GM18909 (cell line): ENCODE measurements at regions not wholly inside any gene's neighbourhood (a gene's known extent, or its start where the extent isn't known, plus 50 kb on each side); places are given as distances from the start of the nearest gene placed in this dataset.
A peak's percentile ranks its signal among the peaks of the same experiment; 100 is the strongest.

Experiments
- ATAC-seq: cut with Tn5 transposase; IDR thresholded peaks from one replicate; pipeline ENCODE4 v1.9.1; 2021; ENCODE audit warnings: mild to moderate bottlenecking; ENCODE audit not compliant: unreplicated experiment, poor library complexity

DNA sequence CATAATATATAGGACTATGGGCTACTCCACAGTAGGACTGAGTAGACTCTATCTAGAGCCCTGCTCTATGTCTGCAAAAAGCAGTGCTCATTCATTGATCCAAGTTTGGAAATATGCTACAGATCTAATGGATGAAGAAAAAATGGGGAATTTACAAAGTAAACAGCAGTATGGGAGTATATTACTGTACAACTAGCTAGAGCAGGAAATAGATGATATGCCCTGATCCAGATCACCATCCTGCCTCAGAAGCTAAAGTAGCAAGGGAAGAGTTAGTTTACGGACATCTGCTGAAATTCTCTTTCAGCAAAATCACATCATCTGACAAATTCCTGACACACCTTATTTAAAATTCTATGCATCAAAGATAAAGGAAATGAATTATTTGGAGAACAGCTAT is 168.2 kb upstream of the SEMA3A start:
- no peak for ATAC-seq

DNA sequence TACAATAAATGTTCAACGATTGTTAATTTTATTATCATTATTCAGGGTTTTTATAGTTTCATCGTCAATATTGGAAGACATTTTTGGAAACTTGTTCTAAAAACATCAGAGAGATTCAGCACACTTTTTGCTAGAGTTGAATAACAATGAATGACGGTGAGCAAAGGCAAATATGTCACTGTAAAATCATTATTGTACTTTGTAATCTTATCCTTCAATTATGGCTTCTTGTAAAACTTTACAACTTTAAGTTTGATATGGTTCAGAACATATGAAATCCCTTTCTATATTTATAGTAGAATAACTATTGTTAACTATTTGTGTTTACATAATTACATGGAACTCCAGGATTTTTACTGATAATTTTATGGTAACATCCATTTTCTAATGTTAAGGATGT is 167.8 kb upstream of the SEMA3A start:
- ATAC-seq = no peak

DNA sequence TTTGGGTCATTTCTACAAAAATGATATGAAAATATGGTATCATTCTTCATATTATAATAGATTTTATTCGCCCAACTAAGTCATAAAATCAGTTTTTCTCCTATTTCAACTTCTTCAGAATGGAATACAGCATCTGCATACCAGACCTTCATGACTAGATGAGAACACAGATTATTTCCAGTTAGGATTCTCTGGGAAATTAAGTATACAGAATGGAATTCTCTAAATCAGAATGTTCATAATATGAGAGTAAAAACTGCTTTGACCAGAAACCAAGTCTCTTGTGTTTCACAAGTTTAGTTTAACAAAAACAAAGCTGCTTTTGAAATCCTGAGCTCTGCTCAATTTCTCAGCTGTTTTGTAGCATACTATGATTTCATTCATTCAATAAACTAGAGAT is 160.3 kb upstream of the SEMA3A start:
- ATAC-seq = no peak

DNA sequence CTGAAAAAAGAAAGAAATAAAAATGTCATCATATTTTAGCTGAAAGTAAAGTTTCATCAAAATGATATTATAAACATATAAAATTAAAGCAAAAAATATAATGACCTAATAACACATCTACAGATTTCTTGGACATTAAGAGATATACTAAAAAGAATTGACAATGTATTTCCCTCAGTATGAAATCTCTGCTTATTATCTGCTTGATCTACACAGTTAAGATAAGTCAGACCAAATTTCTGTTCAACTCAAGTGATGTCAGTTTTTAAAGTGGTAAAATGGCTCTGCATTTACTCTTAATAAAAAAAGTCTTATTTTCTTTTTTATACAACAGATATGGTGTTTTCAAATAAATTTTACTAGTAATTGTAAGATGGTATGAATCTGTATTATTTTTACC is 159.4 kb upstream of the SEMA3A start:
- ATAC-seq = no peak

DNA sequence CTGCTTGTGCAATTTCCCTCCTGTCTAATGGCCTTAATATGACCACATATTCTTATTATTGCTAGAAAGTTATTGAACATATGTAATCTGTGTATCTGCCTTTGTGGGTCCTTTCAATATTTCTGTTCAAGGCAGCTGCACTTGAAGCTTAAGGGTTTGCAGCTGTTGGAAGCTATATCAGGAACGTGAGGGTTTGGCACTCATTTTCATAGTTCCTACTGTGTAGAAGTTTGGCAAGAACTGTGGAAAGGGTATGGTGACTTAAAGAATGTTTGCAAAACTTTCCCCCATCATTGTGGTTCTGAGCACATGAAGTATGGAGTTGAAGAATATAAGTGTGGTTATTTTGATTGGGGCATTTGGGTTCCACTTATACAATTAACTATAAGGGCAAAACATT is 144.7 kb upstream of the SEMA3A start:
- no peak for ATAC-seq

DNA sequence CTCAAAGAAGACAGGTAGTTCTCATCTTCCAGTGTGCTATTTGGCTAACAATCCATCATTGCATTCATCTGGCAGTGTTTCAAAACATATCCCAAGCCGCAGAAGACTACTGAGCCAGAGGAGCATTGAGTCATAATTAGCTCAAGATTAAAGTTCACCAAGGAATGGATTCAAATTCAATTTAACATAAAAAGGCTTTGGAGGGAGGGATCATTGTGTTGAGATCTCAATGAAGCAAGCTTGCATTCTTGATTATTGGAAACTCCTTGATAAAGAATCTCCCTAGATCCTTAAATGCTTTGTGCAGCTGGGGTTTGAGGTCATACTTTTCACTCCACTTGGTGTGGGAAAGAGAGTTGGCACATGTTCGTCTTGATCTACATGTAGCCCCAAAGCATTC is 142.8 kb upstream of the SEMA3A start:
- no peak for ATAC-seq

DNA sequence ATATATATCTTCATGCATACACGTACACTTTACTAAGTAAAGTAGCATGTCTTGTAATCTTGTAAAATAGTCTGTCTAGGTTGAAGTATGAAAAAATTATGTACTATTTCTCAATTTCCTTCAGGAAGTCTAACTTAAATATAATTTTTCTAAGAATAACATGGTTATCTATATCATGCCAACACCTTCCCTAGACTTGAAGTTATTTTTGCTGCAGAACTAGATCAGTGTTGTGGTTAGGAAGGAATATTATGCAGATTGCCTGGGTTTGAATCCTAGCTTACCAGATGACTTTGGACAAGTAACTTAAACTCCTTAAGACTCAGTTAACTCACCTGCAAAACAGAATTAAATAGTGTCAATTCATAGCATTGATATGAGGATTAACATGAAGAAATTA is 142.2 kb upstream of the SEMA3A start:
- no peak for ATAC-seq

DNA sequence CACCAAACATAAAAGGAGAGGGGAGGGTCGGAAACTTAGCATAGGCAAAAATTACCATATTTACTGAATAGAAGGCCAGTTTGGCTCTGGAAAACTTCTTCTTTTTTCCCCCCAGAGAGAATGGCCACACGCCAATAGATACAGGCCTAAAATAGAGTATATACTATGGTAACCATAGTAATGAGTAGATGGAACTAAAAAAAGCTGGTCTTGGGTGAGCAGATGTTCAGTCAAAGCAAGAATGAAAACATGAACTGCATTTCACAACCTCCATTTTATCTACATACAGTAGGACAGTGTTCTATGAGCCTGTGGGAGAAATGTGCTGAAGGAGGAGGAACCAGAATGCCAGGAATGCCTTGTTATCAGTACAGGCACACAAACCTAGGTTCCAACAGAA is 141.7 kb upstream of the SEMA3A start:
- peak; percentile 83 for ATAC-seq

DNA sequence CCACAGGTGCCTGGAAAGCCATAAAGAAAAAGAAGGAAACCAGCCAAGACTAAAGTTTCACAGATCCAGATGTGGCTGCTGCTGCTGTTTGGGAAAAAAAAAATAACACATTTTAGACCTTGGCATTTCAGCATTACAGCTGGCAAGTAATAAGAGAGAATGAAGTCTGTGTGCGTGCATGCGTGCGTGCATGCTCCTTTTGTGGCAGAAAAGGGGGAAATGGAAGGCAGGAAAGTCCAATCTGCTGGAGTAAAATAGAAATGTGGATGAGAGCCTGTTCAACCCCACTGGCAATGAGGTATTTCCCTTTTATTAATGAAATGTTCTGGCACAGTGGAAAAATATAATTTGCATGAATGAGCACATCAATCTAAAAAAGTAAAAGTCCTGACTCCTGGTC is 137.0 kb upstream of the SEMA3A start:
- ATAC-seq = no peak

DNA sequence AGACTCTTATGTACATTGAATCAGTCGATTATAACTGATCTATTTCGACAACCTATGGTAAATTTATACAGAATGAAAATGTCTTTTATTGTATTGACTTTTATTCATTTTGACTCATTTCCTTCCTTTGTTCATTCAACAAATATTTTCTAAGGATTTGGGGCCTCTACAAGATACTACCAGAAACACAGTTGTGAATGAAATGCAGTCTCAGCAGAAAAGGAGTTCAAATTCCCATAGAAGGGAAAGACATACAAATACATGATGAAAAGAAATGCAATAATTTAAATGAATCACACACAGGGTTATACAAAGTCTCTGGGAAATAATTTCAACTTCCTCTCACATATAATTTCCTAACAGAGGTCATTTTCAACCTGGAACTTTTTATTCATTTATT is 134.0 kb upstream of the SEMA3A start:
- no peak for ATAC-seq

DNA sequence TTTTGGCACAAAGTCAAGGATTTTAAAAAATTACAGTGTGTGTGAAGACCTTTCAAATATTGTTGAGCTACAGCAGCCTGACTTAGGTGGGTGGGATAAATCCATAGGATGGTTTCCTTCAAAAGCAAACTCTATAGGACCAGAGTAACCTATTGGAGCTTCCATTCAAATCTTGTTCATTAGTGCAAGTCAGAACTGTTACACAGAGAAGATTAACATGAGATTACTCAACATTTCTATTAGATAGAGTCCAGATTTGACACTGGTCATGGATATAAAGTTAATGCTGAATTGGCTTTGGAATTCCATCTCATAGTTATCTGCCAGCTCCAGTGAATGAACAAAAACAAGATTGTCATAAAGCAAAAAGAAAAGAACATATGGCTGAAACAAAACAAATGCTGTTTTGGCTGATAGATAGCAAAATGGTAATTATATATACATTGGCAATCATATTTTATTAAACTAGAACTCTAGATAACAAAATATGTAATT is 129.6 kb upstream of the SEMA3A start:
- ATAC-seq = no peak

DNA sequence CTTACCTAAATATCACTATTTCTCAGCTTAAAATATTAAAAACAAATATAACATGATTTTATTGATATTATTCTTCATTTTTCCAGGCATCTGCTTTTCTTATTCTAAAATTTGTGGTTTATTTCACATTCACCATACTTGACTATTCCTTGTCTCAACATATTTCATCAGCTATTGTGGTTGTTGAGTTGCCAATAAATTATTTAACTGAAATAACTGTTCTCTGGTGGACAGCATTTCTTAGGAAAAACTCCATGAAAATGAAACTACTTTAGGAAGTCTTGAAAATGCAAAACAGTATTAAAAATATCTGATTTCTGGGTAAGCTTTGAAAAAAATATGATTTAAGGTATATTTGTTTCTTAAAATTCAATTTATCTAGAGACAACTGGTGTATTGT is 122.9 kb upstream of the SEMA3A start:
- ATAC-seq = no peak

DNA sequence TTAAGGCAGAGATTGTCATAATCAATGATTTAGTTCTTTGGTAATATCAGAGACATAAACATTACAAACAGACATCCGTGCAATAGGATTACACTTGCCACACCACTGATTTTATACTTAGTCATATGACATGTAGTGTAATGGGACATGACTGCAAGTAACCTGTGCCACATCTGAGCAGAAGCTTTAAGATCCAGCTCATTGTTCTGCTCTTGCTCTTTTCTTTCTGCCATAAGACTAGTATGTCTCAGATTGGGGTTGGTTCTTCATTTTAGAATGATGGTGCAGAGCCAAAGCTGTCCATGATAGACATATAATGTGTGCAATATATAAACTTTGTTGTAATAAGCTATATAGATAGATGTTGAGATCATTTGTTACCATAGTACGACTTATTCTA is 119.7 kb upstream of the SEMA3A start:
- ATAC-seq = no peak

DNA sequence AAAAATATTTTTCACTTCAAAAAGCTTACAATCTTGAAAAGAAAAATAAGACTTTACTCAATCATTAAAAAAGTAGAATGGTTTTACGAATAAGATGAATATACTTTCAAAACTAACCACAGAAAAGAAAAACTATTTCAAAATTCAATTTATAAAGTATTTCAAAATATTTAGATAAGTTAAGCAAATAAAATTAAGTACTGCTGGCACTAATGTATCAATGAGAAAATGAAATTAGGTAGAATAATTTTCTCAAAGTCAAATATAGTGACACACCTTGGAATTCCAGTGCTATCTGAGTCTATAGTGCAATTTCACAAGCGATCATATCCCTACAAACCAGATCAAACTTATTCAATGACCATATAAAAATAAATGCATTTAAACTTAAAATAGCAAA is 109.8 kb upstream of the SEMA3A start:
- no peak for ATAC-seq

DNA sequence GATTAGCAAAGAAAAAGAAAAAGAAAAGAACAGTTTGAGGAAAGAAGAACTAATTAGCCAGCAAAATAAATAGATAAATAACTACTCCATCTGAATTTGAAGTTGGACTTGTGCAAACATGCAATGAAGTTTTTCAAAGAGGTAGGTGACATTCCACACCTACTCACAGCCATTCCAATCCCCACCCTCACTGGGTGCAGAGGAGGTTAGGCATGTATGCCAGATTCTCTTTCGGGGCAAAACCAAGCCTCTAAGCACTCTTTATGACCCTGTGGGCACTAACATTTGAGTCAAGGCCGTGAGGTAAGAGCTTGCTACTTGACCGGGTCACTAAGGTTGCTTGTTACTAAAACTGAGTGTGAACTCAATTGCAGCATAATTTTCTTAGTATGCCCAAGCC is 108.4 kb upstream of the SEMA3A start:
- no peak for ATAC-seq

DNA sequence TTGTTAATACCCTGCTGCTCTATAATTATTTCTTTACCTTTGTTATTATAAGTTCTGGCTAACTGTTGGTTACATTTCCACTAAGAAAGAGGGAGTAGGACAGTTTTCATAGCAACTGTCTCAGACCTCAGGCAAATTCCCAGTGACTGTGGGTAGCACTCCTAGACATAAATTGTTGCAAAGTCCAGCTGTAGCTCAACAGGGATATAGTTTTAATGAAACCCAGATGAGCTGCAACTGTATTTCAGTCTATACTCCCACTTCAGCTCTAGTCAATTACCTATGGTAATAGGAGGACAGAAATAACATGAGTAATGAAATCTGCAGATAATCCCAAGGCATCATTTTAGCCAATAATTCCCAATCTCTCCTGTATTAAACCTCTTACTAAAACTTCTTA is 103.0 kb upstream of the SEMA3A start:
- no peak for ATAC-seq

DNA sequence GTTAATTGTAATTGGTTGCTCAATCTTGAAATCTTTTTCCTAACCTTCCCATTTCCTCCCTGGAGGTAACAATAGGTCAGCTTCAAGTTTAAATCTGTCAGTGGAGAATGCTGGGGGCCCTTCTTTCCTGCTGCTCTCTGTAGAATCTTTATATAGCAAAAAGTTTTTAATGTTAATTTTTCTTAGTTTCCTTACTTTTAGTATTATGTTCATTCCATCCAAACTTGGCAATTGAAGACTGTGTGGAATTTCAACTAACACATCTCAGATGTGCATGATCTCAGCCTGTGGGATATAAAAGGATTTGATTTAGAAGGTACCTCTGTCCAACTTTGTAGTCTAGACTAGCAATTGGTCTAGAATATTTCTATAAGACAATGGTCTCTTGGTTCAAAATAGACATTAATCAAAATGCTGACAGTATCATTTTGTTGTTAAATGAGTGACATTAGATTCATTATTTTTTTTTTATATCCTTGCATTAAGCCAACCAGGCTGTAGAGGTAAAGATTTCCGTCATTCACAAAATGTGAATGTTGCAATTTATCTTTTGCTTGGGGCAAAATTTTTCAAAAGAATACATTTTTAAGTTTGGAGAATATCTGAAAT is 100.4 kb upstream of the SEMA3A start:
- no peak for ATAC-seq

DNA sequence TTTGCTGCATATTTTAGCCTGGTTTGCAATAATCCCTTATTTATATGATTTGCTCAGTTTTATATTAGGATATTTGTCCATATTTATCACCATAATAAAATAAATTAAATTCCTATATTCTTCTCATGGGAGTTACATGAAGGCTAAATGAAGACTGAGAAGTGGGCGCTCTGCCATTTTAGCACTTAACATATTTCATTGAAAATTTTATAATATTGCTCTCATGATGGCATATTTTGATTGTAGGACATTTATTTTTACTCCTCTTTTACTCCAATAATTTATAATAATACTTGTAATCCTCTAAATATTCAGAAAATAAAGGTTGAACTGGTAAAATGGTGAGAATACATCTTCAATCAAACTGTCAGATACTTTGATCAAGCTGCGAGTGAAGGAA is 99.8 kb upstream of the SEMA3A start:
- ATAC-seq = no peak

DNA sequence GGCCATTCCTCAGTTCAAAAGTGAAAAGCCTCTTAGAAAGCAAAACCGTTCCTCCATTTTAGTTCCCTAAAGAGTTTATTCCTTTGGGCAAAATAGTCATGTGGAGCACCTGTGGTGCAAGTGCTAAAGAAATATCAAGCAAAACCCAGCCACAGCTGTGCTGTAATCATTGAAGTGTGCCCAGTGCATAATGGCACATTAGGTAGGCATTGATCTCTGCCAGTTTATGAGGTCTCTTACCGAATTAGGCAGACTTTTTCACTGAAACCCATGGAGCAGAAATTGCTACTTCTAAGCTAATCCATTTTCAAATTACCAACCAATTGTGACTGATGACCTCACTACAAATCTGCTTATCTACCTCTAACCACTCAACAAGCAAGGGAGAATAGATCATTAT is 97.2 kb upstream of the SEMA3A start:
- ATAC-seq = no peak

DNA sequence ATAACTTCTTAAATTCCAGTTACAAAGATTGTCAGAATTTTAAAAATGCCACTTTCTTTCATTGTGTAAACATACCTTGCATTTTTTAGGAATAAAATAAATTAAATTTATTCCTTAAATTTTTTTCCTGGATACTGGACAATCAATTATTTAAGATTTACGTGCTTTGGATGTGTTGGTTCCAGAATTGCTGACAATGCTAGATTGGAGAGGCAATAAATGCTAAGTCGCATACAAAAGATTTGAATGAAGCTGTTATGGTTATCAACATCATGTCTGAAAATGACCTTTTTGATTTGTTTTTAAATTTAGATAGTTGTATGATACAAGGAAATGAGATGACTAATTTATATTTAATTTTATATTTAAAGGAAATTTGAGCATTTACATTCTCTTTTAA is 89.2 kb upstream of the SEMA3A start:
- no peak for ATAC-seq

DNA sequence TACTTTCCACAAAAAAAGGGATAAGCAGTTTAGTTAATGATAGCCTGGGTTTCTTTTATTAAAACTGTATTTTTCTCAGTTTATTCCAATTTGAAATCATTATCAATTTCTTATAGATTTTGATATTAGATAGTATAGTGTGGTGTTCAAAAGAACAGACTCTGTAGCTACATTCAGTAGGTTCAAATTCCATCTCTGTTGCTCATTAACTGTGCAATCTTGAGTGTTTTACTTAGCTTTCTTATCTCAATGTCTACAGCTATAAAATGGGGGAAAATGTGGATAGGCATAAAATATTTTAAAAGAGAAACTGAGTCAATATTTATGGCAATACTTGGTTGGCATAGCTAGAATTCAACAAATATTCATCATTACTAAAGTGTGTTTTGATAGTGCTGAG is 86.9 kb upstream of the SEMA3A start:
- ATAC-seq = no peak

DNA sequence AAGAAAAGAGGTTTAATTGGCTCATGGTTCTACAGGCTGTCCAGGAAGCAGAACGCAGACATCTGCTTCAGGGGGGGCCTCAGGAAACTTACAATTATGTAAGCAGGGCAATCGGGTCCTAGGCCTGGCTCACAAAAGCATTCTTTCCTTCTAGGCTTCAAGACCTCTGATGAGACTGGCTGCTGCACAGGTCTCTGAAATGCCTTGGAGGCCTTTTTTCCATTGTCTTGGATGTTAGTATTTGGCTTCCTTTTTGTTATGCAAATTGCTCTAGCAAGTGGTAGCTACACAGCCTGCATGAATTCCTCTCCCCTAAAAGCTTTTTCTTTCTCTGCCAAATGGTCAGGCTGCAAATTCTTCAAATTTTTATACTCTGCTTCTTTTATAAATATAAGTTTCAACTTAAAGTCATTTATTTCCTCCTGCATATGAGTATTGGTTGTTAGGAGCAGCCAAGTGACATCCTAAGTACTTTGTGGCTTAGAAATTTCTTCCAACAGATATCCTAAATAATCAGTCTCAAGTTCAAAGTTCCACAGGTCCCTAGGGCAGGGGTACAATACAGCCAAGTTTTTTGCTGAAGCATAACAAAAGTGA is 83.1 kb upstream of the SEMA3A start:
- no peak for ATAC-seq
